GM23338 (cell line): ENCODE measurements at regions not wholly inside any gene's neighbourhood (a gene's known extent, or its start where the extent isn't known, plus 50 kb on each side); places are given as distances from the start of the nearest gene placed in this dataset.

ENCODE experiments used
- ATAC-seq: fragments of 200-7000 bp; cut with Tn5 transposase; 3 replicates; pipeline ENCODE4 v1.9.1; 2020
- DNase-seq: peaks from one replicate; pipeline ENCODE4 v3.0.0-alpha.2; 2015; ENCODE audit warnings: low spot score
- H2AFZ ChIP-seq: fragments of 200-600 bp; sonication (generic); 2 replicates; pipeline ENCODE4 v1.8.0; 2016; ENCODE audit warnings: antibody characterized with exemption, mild to moderate bottlenecking, moderate library complexity
- H3F3A ChIP-seq: fragments of 200-600 bp; sonication (generic); replicated peaks from 2 replicates; pipeline ENCODE4 v1.8.0; 2017; ENCODE audit warnings: antibody characterized with exemption, mixed run types, low read depth
- H3K27ac ChIP-seq: fragments of 200-600 bp; sonication (generic); 2 replicates; pipeline ENCODE4 v1.6.1; 2016; ENCODE audit warnings: low read depth
- H3K27me3 ChIP-seq: fragments of 200-600 bp; sonication (generic); 2 replicates; pipeline ENCODE4 v1.8.0; 2016; ENCODE audit warnings: mild to moderate bottlenecking, mixed run types, moderate library complexity; ENCODE audit not compliant: insufficient read depth
- H3K36me3 ChIP-seq: fragments of 200-600 bp; sonication (generic); 2 replicates; pipeline ENCODE4 v1.8.0; 2016; ENCODE audit warnings: mild to moderate bottlenecking; ENCODE audit not compliant: insufficient read depth
- H3K4me1 ChIP-seq: fragments of 200-600 bp; sonication (generic); 2 replicates; pipeline ENCODE4 v1.8.0; 2016; ENCODE audit warnings: mild to moderate bottlenecking, moderate library complexity; ENCODE audit not compliant: insufficient read depth
- H3K4me2 ChIP-seq: fragments of 200-600 bp; sonication (generic); 2 replicates; pipeline ENCODE4 v1.7.1; 2017; ENCODE audit warnings: mixed run types
- H3K4me3 ChIP-seq: fragments of 200-600 bp; sonication (generic); 2 replicates; pipeline ENCODE4 v1.6.1; 2016; ENCODE audit warnings: mixed run types
- H3K79me2 ChIP-seq: fragments of 200-600 bp; sonication (generic); replicated peaks from 2 replicates; pipeline ENCODE4 v1.8.0; 2017; ENCODE audit warnings: mild to moderate bottlenecking; ENCODE audit not compliant: insufficient read depth
- H3K9me2 ChIP-seq: fragments of 200-600 bp; sonication (generic); 2 replicates; pipeline ENCODE4 v1.8.0; 2017; ENCODE audit not compliant: insufficient read depth
- H4K20me1 ChIP-seq: fragments of 200-600 bp; sonication (generic); replicated peaks from 2 replicates; pipeline ENCODE4 v1.8.0; 2017; ENCODE audit warnings: mild to moderate bottlenecking; ENCODE audit not compliant: insufficient read depth
- H3K27ac Mint-ChIP-seq: 2 replicates; pipeline ENCODE4 v1.8.0; 2020; ENCODE audit warnings: inconsistent platforms, mild to moderate bottlenecking, moderate library complexity, mixed read lengths
- H3K27me3 Mint-ChIP-seq: 3 replicates; pipeline ENCODE4 v1.8.0; 2022; ENCODE audit warnings: low read depth, mild to moderate bottlenecking, moderate library complexity, mixed read lengths, inconsistent platforms; ENCODE audit not compliant: insufficient read depth, poor library complexity
- H3K36me3 Mint-ChIP-seq: 3 replicates; pipeline ENCODE4 v1.8.0; 2021; ENCODE audit warnings: low read depth, mild to moderate bottlenecking, inconsistent platforms, moderate library complexity, mixed read lengths
- H3K4me1 Mint-ChIP-seq: 3 replicates; pipeline ENCODE4 v1.8.0; 2020; ENCODE audit warnings: mild to moderate bottlenecking, inconsistent platforms, mixed read lengths
- H3K4me3 Mint-ChIP-seq: 3 replicates; pipeline ENCODE4 v1.8.0; 2021; ENCODE audit warnings: moderate library complexity, mild to moderate bottlenecking, inconsistent platforms, mixed read lengths
- H3K9me3 Mint-ChIP-seq: 3 replicates; pipeline ENCODE4 v1.8.0; 2020; ENCODE audit warnings: moderate library complexity, mild to moderate bottlenecking, inconsistent platforms, mixed read lengths
- CREB1 ChIP-seq: fragments of 250-450 bp; sonication (Bioruptor Pico); IDR thresholded peaks from 2 replicates; pipeline ENCODE4 v1.5.0; 2020; ENCODE audit warnings: low read depth, mild to moderate bottlenecking, moderate library complexity
- EZH2phosphoT487 ChIP-seq: fragments of 200-600 bp; sonication (generic); IDR thresholded peaks from one replicate; pipeline ENCODE4 v1.8.1; 2018; ENCODE audit warnings: antibody characterized with exemption; ENCODE audit not compliant: unreplicated experiment
- NANOG ChIP-seq: IDR thresholded peaks from 2 replicates; pipeline ENCODE4 v1.6.1; 2016; ENCODE audit warnings: antibody characterized with exemption, borderline replicate concordance
- ZNF114 ChIP-seq: fragments of 250-450 bp; sonication (Bioruptor Pico); IDR thresholded peaks from 2 replicates; pipeline ENCODE4 v1.5.0; 2020; ENCODE audit warnings: mild to moderate bottlenecking, moderate library complexity
- ZNF331 ChIP-seq: fragments of 250-450 bp; sonication (Bioruptor Pico); IDR thresholded peaks from 2 replicates; pipeline ENCODE4 v1.5.0; 2020; ENCODE audit warnings: low read depth, mild to moderate bottlenecking, moderate library complexity
- ZNF462 ChIP-seq: fragments of 250-450 bp; sonication (Bioruptor Pico); IDR thresholded peaks from 2 replicates; pipeline ENCODE4 v1.5.0; 2020; ENCODE audit warnings: mild to moderate bottlenecking, moderate library complexity

GRCh38 chr1:29458737-29459619 is 222.7 kb downstream of the PTPRU start (continued):
- TF ChIP-seq ZNF462 (CRISPR knock-in tag), result no peak
- TF ChIP-seq EZH2phosphoT487, result no peak
- no peak for TF ChIP-seq ZNF331 (CRISPR knock-in tag)
- no peak for TF ChIP-seq CREB1 (CRISPR knock-in tag)
- TF ChIP-seq NANOG, result no peak

DNA sequence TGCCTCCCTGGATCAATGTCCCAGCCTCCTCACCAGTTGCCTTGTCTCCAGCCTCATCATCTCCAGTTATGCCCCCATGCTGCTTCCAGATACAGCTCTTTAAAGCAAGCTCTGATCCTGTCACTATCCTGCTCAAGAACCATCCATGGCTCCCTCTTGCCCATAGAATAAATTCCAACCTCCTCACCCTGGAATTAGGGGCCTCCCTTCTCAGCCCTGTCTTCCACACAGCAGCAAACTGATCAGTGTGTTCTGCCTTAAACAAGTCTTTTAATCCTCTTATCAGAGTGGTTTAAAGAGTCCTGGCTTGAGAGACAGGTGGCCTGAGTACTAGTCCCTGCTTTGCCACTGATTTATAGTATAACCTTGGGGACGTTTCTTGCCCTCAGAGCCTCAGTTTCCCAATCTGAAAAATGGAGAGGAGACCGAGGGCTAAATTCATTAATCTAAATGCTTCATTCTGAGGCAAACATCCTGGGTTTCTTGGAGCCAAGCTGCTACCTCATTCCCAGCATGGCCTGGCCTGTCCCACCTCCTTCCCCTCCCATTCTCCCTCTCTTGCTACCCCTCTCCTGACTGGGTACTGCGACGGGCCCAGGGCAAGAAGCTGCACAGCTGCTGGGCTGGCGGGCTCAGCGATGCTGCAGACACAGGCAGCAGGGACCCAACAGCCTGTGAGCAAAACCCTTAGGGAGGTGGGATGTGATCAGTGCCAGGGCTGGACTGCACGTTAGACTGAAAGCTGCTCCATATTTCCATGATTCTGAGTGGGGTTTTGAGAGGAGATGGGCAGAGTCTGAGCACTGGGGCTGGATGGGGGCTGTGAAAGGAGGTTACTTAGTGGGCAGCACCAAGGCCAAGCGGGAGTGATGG is 221.4 kb downstream of the PTPRU start:
- DNase-seq (no peak), ATAC-seq (no peak)
- no peaks in the 10 kb centered on the region for H3K79me2 ChIP-seq
- no peaks in the 10 kb centered on the region for H3K27me3 ChIP-seq
- H3K4me1 Mint-ChIP-seq, result peaks cover 13% of the 10 kb centered on the region
- no peak overlapping the region for H3K4me2 ChIP-seq
- no peaks in the 10 kb centered on the region for H3K36me3 ChIP-seq
- H3F3A ChIP-seq, result no peaks in the 10 kb centered on the region
- no peak overlapping the region for H3K27ac Mint-ChIP-seq
- H4K20me1 ChIP-seq, result no peaks in the 10 kb centered on the region
- peaks cover 6% of the 10 kb centered on the region; the same call in 1 of the 2 replicates for H3K4me1 ChIP-seq
- H3K27ac ChIP-seq, result no peak overlapping the region
- no peaks in the 10 kb centered on the region for H3K9me2 ChIP-seq
- no peak overlapping the region for H3K4me3 ChIP-seq
- peaks cover 13% of the 10 kb centered on the region for H3K27me3 Mint-ChIP-seq
- no peak overlapping the region for H3K4me3 Mint-ChIP-seq
- H2AFZ ChIP-seq, result no peak overlapping the region
- H3K36me3 Mint-ChIP-seq, result no peaks in the 10 kb centered on the region; the same call in 2 of the 3 replicates
- no peaks in the 10 kb centered on the region; the same call in 2 of the 3 replicates for H3K9me3 Mint-ChIP-seq
- no peak for TF ChIP-seq ZNF114 (CRISPR knock-in tag)
- no peak for TF ChIP-seq ZNF462 (CRISPR knock-in tag)
